HepG2 (cell line): ENCODE measurements at regions not wholly inside any gene's neighbourhood (a gene's known extent, or its start where the extent isn't known, plus 50 kb on each side); places are given as distances from the start of the nearest gene placed in this dataset.
A peak's percentile ranks its signal among the peaks of the same experiment; 100 is the strongest.
"Not testable (repeated sequence)": the region's sequence is repeated elsewhere in the genome, so short reads cannot be mapped to it uniquely, and the experiment has no call there.

ENCODE experiments used
- ATAC-seq: fragments of 200-7000 bp; cut with Tn5 transposase; 3 replicates; pipeline ENCODE4 v1.9.1; 2020; ENCODE audit warnings: mild to moderate bottlenecking, moderate library complexity
- BruUV-seq: library from RNA; stranded (reverse); fragments of 400-500 nt; replicated peaks from 2 replicates; lab custom pipeline; 2021; lab: Mats Ljungman, UMichigan
- CTCF ChIA-PET: fragments of 300-600 bp; formaldehyde crosslinking; extraction: SDS; loops from one replicate; lab custom pipeline; 2021; ENCODE audit warnings: low total read pairs, inconsistent platforms, low intra/inter-chr PET ratio; lab: Yijun Ruan, JAX
- POLR2A ChIA-PET: fragments of 350-600 bp; sonication (Branson Sonifier 250); formaldehyde crosslinking; loops from one replicate; lab custom pipeline; 2020; ENCODE audit warnings: antibody characterized with exemption, inconsistent platforms; lab: Yijun Ruan, JAX
- DNase-seq: peaks from one replicate; pipeline ENCODE4 v3.0.0-alpha.2; 2015; ENCODE audit warnings: low spot score
- FAIRE-seq: peaks from 3 replicates; lab custom pipeline; 2011; peaks lifted over from hg19 to GRCh38; lab: Jason Lieb, UNC
- H2AFZ ChIP-seq: one replicate; pipeline ENCODE4 v1.6.1; 2011; ENCODE audit warnings: low read length, inconsistent platforms
- H3K27ac ChIP-seq: fragments of 300-600 bp; 3 replicates; pipeline ENCODE4 v1.8.0; 2011; ENCODE audit warnings: mixed run types, mild to moderate bottlenecking, mixed read lengths, low read length, inconsistent platforms; ENCODE audit not compliant: insufficient read depth; ENCODE audit errors: extremely low read length
- H3K27me3 ChIP-seq, 2 experiments: fragments of 200-600 bp in 1 of 2; 2 replicates in 1 of 2; 3 replicates in 1 of 2; pipeline versions ENCODE4 v1.6.0 to v1.8.0; 2011; ENCODE audit warnings: low read length in 2 of 2, mild to moderate bottlenecking in 2 of 2, moderate library complexity in 2 of 2, inconsistent platforms in 1 of 2; ENCODE audit not compliant: insufficient read depth in 2 of 2, control insufficient read depth in 1 of 2
- H3K36me3 ChIP-seq, 2 experiments: fragments of 200-600 bp in 1 of 2; replicated peaks in 1 of 2; 2 replicates in 1 of 2; 3 replicates in 1 of 2; pipeline versions ENCODE4 v1.5.1 to v1.8.0; 2011; ENCODE audit warnings: low read length in 2 of 2, inconsistent platforms in 1 of 2; ENCODE audit not compliant: insufficient read depth in 2 of 2, control insufficient read depth in 1 of 2
- H3K4me1 ChIP-seq: 2 replicates; pipeline ENCODE4 v1.5.1; 2012; ENCODE audit warnings: low read length, inconsistent platforms; ENCODE audit not compliant: insufficient read depth
- H3K4me2 ChIP-seq: 2 replicates; pipeline ENCODE4 v1.6.0; 2011; ENCODE audit warnings: low read depth, low read length, inconsistent platforms
- H3K4me3 ChIP-seq, 3 experiments: fragments of 200-600 bp in 1 of 3; sonication (generic), shearing (Covaris generic) in 1 of 3; replicated peaks in 1 of 3; 2 replicates each; pipeline ENCODE4 v1.5.1; 2011 to 2016; ENCODE audit warnings: low read length in 3 of 3, inconsistent platforms in 2 of 3, low read depth in 2 of 3, mild to moderate bottlenecking in 2 of 3, control low read depth in 1 of 3, mixed read lengths in 1 of 3; ENCODE audit not compliant: insufficient read depth in 1 of 3
- H3K79me2 ChIP-seq: one replicate; pipeline ENCODE4 v1.6.1; 2011; ENCODE audit warnings: low read length, inconsistent platforms; ENCODE audit not compliant: insufficient read depth
- H3K9ac ChIP-seq: 2 replicates; pipeline ENCODE4 v1.6.0; 2011; ENCODE audit warnings: mild to moderate bottlenecking, low read depth, low read length, inconsistent platforms; ENCODE audit not compliant: insufficient read depth
- H3K9me3 ChIP-seq: 2 replicates; pipeline ENCODE4 v1.5.1; 2012; ENCODE audit warnings: mild to moderate bottlenecking, low read length
- H4K20me1 ChIP-seq: 2 replicates; pipeline ENCODE4 v1.6.0; 2011; ENCODE audit warnings: inconsistent platforms, mild to moderate bottlenecking, low read length, moderate library complexity; ENCODE audit not compliant: insufficient read depth
- CEBPG ChIP-seq: IDR thresholded peaks from 2 replicates; pipeline ENCODE4 v1.6.1; 2016
- ELK4 ChIP-seq: sonication (generic); formaldehyde crosslinking; IDR thresholded peaks from 2 replicates; pipeline ENCODE4 v1.9.0; 2021; ENCODE audit warnings: missing genetic modification reagents, borderline replicate concordance
- FOXA1 ChIP-seq, 2 experiments: fragments of 450-650 bp in 1 of 2; sonication (generic) in 1 of 2; formaldehyde crosslinking in 1 of 2; IDR thresholded peaks; 2 replicates each; pipeline versions ENCODE4 v1.4.0 to v1.6.1; 2016 to 2020; ENCODE audit warnings: missing genetic modification reagents in 1 of 2
- FOXA3 ChIP-seq: IDR thresholded peaks from 2 replicates; pipeline ENCODE4 v1.6.1; 2016; ENCODE audit warnings: missing genetic modification reagents, missing compliant biosample characterization
- FOXP4 ChIP-seq: sonication (generic); formaldehyde crosslinking; IDR thresholded peaks from 2 replicates; pipeline ENCODE4 v1.4.0; 2020; ENCODE audit warnings: missing genetic modification reagents
- GABPB1 ChIP-seq: IDR thresholded peaks from 2 replicates; pipeline ENCODE4 v1.6.1; 2016; ENCODE audit warnings: mild to moderate bottlenecking, missing genetic modification reagents, moderate library complexity, missing compliant biosample characterization
- POLR2A ChIP-seq, 2 experiments: IDR thresholded peaks; 2 replicates each; pipeline ENCODE4 v1.6.1; 2011; ENCODE audit warnings: low read depth in 2 of 2, low read length in 2 of 2, mild to moderate bottlenecking in 1 of 2, moderate library complexity in 1 of 2; ENCODE audit not compliant: insufficient read depth in 1 of 2
- ZBTB14 ChIP-seq: sonication (generic); formaldehyde crosslinking; IDR thresholded peaks from 2 replicates; pipeline ENCODE4 v1.4.0; 2020; ENCODE audit warnings: missing genetic modification reagents
- ZNF143 ChIP-seq: sonication (generic); formaldehyde crosslinking; IDR thresholded peaks from 2 replicates; pipeline ENCODE4 v1.4.0; 2020; ENCODE audit warnings: missing genetic modification reagents
- ZNF281 ChIP-seq: sonication (generic); formaldehyde crosslinking; IDR thresholded peaks from 2 replicates; pipeline ENCODE4 v1.4.0; 2020; ENCODE audit warnings: missing genetic modification reagents, borderline replicate concordance
- WGBS: methylation state at CpG from one replicate; pipeline ENCODE4 v1.1.6; 2017; ENCODE audit warnings: low lambda C conversion rate; 5-methylcytosine and 5-hydroxymethylcytosine counted together
- in situ Hi-C: cut with HindIII; loops from 2 replicates; pipeline ENCODE4 v1.10.0; 2017; ENCODE audit warnings: low pct_unique_long_range_greater_than_20kb; ENCODE audit not compliant: extremely low pct_ligation_motif_present
- intact Hi-C: fragments of 100-400 bp; cut with micrococcal nuclease; formaldehyde crosslinking; loops from one replicate; pipeline ENCODE4 v1.10.0; 2022; ENCODE audit not compliant: unreplicated experiment

GRCh38 chr5:98543490-98543889, 230.0 kb upstream of the RGMB start (continued):
- TF ChIP-seq ZBTB14 (CRISPR knock-in tag) (no peak), POLR2A (IDR thresholded peaks at IDR 0.05; ENCODE audit: insufficient read depth in 1 of 2, low read depth in 2 of 2, low read length in 2 of 2) (no peak), ZNF143 (no peak), ELK4 (CRISPR knock-in tag) (no peak), FOXP4 (no peak)

- ATAC-seq; FAIRE-seq; H3K4me2 ChIP-seq; in situ Hi-C loops; H3K36me3 ChIP-seq; CTCF ChIA-PET; H3K27me3 ChIP-seq; H3K9ac ChIP-seq; H4K20me1 ChIP-seq; H3K9me3 ChIP-seq; intact Hi-C loops; H2AFZ ChIP-seq; H3K4me3 ChIP-seq; H3K27ac ChIP-seq; H3K79me2 ChIP-seq; POLR2A ChIA-PET; BruUV-seq; H3K4me1 ChIP-seq; DNase-seq; TF ChIP-seq FOXA1 (IDR thresholded peaks at IDR 0.05): not testable (repeated sequence)
- TF ChIP-seq GABPB1 = 0 out of 2 replicates have a peak, but pooled peaks have one; percentile 16
- TF ChIP-seq ZNF281 = peak; percentile 91
- TF ChIP-seq FOXA1 (CRISPR knock-in tag; IDR thresholded peaks at IDR 0.05) = peak; percentile 72
- TF ChIP-seq CEBPG (CRISPR knock-in tag) = 0 out of 2 replicates have a peak, but pooled peaks have one; percentile 20
- TF ChIP-seq FOXA3 (CRISPR knock-in tag) = 0 out of 2 replicates have a peak, but pooled peaks have one; percentile 27
- 29% methylated on average over 13 of the region's 14 CpGs for WGBS
Observed at GRCh38 chr5:98546924-98547323, 226.5 kb upstream of the RGMB start.
